GM23338 (cell line): ENCODE measurements at regions not wholly inside any gene's neighbourhood (a gene's known extent, or its start where the extent isn't known, plus 50 kb on each side); places are given as distances from the start of the nearest gene placed in this dataset.

ENCODE experiments used
- ATAC-seq: fragments of 200-7000 bp; cut with Tn5 transposase; 3 replicates; pipeline ENCODE4 v1.9.1; 2020
- DNase-seq: peaks from one replicate; pipeline ENCODE4 v3.0.0-alpha.2; 2015; ENCODE audit warnings: low spot score
- H2AFZ ChIP-seq: fragments of 200-600 bp; sonication (generic); 2 replicates; pipeline ENCODE4 v1.8.0; 2016; ENCODE audit warnings: antibody characterized with exemption, mild to moderate bottlenecking, moderate library complexity
- H3F3A ChIP-seq: fragments of 200-600 bp; sonication (generic); replicated peaks from 2 replicates; pipeline ENCODE4 v1.8.0; 2017; ENCODE audit warnings: antibody characterized with exemption, mixed run types, low read depth
- H3K27ac ChIP-seq: fragments of 200-600 bp; sonication (generic); 2 replicates; pipeline ENCODE4 v1.6.1; 2016; ENCODE audit warnings: low read depth
- H3K27me3 ChIP-seq: fragments of 200-600 bp; sonication (generic); 2 replicates; pipeline ENCODE4 v1.8.0; 2016; ENCODE audit warnings: mild to moderate bottlenecking, mixed run types, moderate library complexity; ENCODE audit not compliant: insufficient read depth
- H3K36me3 ChIP-seq: fragments of 200-600 bp; sonication (generic); 2 replicates; pipeline ENCODE4 v1.8.0; 2016; ENCODE audit warnings: mild to moderate bottlenecking; ENCODE audit not compliant: insufficient read depth
- H3K4me1 ChIP-seq: fragments of 200-600 bp; sonication (generic); 2 replicates; pipeline ENCODE4 v1.8.0; 2016; ENCODE audit warnings: mild to moderate bottlenecking, moderate library complexity; ENCODE audit not compliant: insufficient read depth
- H3K4me2 ChIP-seq: fragments of 200-600 bp; sonication (generic); 2 replicates; pipeline ENCODE4 v1.7.1; 2017; ENCODE audit warnings: mixed run types
- H3K4me3 ChIP-seq: fragments of 200-600 bp; sonication (generic); 2 replicates; pipeline ENCODE4 v1.6.1; 2016; ENCODE audit warnings: mixed run types
- H3K79me2 ChIP-seq: fragments of 200-600 bp; sonication (generic); replicated peaks from 2 replicates; pipeline ENCODE4 v1.8.0; 2017; ENCODE audit warnings: mild to moderate bottlenecking; ENCODE audit not compliant: insufficient read depth
- H3K9me2 ChIP-seq: fragments of 200-600 bp; sonication (generic); 2 replicates; pipeline ENCODE4 v1.8.0; 2017; ENCODE audit not compliant: insufficient read depth
- H4K20me1 ChIP-seq: fragments of 200-600 bp; sonication (generic); replicated peaks from 2 replicates; pipeline ENCODE4 v1.8.0; 2017; ENCODE audit warnings: mild to moderate bottlenecking; ENCODE audit not compliant: insufficient read depth
- H3K27ac Mint-ChIP-seq: 2 replicates; pipeline ENCODE4 v1.8.0; 2020; ENCODE audit warnings: inconsistent platforms, mild to moderate bottlenecking, moderate library complexity, mixed read lengths
- H3K27me3 Mint-ChIP-seq: 3 replicates; pipeline ENCODE4 v1.8.0; 2022; ENCODE audit warnings: low read depth, mild to moderate bottlenecking, moderate library complexity, mixed read lengths, inconsistent platforms; ENCODE audit not compliant: insufficient read depth, poor library complexity
- H3K36me3 Mint-ChIP-seq: 3 replicates; pipeline ENCODE4 v1.8.0; 2021; ENCODE audit warnings: low read depth, mild to moderate bottlenecking, inconsistent platforms, moderate library complexity, mixed read lengths
- H3K4me1 Mint-ChIP-seq: 3 replicates; pipeline ENCODE4 v1.8.0; 2020; ENCODE audit warnings: mild to moderate bottlenecking, inconsistent platforms, mixed read lengths
- H3K4me3 Mint-ChIP-seq: 3 replicates; pipeline ENCODE4 v1.8.0; 2021; ENCODE audit warnings: moderate library complexity, mild to moderate bottlenecking, inconsistent platforms, mixed read lengths
- H3K9me3 Mint-ChIP-seq: 3 replicates; pipeline ENCODE4 v1.8.0; 2020; ENCODE audit warnings: moderate library complexity, mild to moderate bottlenecking, inconsistent platforms, mixed read lengths
- CREB1 ChIP-seq: fragments of 250-450 bp; sonication (Bioruptor Pico); IDR thresholded peaks from 2 replicates; pipeline ENCODE4 v1.5.0; 2020; ENCODE audit warnings: low read depth, mild to moderate bottlenecking, moderate library complexity
- EZH2 ChIP-seq: fragments of 200-600 bp; sonication (generic); IDR thresholded peaks from one replicate; pipeline ENCODE4 v1.8.0; 2017; ENCODE audit warnings: antibody characterized with exemption, mild to moderate bottlenecking, low read depth; ENCODE audit not compliant: unreplicated experiment
- EZH2phosphoT487 ChIP-seq: fragments of 200-600 bp; sonication (generic); IDR thresholded peaks from one replicate; pipeline ENCODE4 v1.8.1; 2018; ENCODE audit warnings: antibody characterized with exemption; ENCODE audit not compliant: unreplicated experiment
- JUNB ChIP-seq: IDR thresholded peaks from one replicate; pipeline ENCODE4 v1.6.1; 2016; ENCODE audit warnings: antibody characterized with exemption; ENCODE audit not compliant: unreplicated experiment
- NANOG ChIP-seq: IDR thresholded peaks from 2 replicates; pipeline ENCODE4 v1.6.1; 2016; ENCODE audit warnings: antibody characterized with exemption, borderline replicate concordance
- POLR2AphosphoS5 ChIP-seq: IDR thresholded peaks from 2 replicates; pipeline ENCODE4 v1.6.1; 2016; ENCODE audit warnings: antibody characterized with exemption, low read depth
- STAT1 ChIP-seq: IDR thresholded peaks from one replicate; pipeline ENCODE4 v1.6.1; 2016; ENCODE audit warnings: antibody characterized with exemption; ENCODE audit not compliant: unreplicated experiment
- ZNF114 ChIP-seq: fragments of 250-450 bp; sonication (Bioruptor Pico); IDR thresholded peaks from 2 replicates; pipeline ENCODE4 v1.5.0; 2020; ENCODE audit warnings: mild to moderate bottlenecking, moderate library complexity
- ZNF331 ChIP-seq: fragments of 250-450 bp; sonication (Bioruptor Pico); IDR thresholded peaks from 2 replicates; pipeline ENCODE4 v1.5.0; 2020; ENCODE audit warnings: low read depth, mild to moderate bottlenecking, moderate library complexity
- TF ChIP-seq, protein P1 (sequence below): IDR thresholded peaks from one replicate; pipeline ENCODE4 v1.6.1; 2018; ENCODE audit warnings: antibody characterized with exemption; ENCODE audit not compliant: unreplicated experiment
- TF ChIP-seq, protein P2 (sequence below), 2 experiments: fragments of 200-600 bp in 1 of 2; sonication (generic) in 1 of 2; conservative IDR thresholded peaks; 2 replicates each; pipeline versions ENCODE4 v1.5.1 to v1.6.1; 2016 to 2017; ENCODE audit warnings: antibody characterized with exemption in 2 of 2, low read depth in 2 of 2, mild to moderate bottlenecking in 2 of 2, moderate library complexity in 1 of 2
- TF ChIP-seq, protein P3 (sequence below): fragments of 250-450 bp; sonication (Bioruptor Pico); IDR thresholded peaks from 2 replicates; pipeline ENCODE4 v1.5.0; 2020; ENCODE audit warnings: mild to moderate bottlenecking, moderate library complexity
- TF ChIP-seq, protein P4 (sequence below): IDR thresholded peaks from 2 replicates; pipeline ENCODE4 v1.6.1; 2016; ENCODE audit warnings: antibody characterized with exemption

DNA sequence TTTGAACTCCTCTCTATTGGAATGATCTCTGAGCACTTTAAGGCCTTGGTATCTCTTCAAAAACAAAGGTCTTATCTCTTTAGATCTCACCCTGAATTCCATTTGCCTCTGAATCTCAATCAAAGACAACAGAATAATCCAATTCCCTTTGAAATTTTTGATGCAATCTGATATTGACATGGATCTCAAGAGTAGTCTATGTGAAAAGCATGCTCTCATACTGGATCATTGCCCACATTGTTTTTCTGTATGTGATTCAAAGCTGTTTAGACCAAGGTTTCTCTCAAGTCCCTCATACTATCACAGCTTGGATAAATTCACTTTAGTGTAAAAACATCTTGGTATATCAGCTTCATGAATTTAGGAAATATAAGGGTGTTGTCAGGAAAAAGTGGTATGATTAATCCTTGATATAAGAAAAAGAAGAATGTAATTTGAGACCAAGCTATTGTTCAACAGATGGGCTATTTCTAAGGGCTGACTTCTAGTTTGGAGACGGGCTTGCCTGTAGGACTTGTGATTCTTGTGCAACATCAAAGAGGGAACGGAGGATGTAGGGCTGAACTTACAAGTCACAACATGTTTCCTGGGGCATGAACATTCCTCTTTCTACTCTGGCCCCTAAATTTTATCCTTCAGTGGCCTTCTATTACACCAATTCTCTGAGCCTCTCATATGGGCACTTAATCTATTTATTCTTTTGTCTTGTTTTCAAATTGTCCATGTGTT, 77.9 kb upstream of the CITED2 start:
- no peaks in the 10 kb centered on the region for H3K9me3 Mint-ChIP-seq
- Histone ChIP-seq H3K79me2 (no peaks in the 10 kb centered on the region), H3K27me3 (no peaks in the 10 kb centered on the region), H3K36me3 (no peaks in the 10 kb centered on the region), H3F3A (no peaks in the 10 kb centered on the region), H3K9me2 (no peaks in the 10 kb centered on the region), H3K4me1 (peaks cover 13% of the 10 kb centered on the region), H3K4me3 (no peak overlapping the region), H3K27ac (no peak overlapping the region), H4K20me1 (no peaks in the 10 kb centered on the region), H3K4me2 (no peak overlapping the region), H2AFZ (no peak overlapping the region)
- no peak overlapping the region for H3K4me3 Mint-ChIP-seq
- no peak for DNase-seq
- TF ChIP-seq, protein P1, sequence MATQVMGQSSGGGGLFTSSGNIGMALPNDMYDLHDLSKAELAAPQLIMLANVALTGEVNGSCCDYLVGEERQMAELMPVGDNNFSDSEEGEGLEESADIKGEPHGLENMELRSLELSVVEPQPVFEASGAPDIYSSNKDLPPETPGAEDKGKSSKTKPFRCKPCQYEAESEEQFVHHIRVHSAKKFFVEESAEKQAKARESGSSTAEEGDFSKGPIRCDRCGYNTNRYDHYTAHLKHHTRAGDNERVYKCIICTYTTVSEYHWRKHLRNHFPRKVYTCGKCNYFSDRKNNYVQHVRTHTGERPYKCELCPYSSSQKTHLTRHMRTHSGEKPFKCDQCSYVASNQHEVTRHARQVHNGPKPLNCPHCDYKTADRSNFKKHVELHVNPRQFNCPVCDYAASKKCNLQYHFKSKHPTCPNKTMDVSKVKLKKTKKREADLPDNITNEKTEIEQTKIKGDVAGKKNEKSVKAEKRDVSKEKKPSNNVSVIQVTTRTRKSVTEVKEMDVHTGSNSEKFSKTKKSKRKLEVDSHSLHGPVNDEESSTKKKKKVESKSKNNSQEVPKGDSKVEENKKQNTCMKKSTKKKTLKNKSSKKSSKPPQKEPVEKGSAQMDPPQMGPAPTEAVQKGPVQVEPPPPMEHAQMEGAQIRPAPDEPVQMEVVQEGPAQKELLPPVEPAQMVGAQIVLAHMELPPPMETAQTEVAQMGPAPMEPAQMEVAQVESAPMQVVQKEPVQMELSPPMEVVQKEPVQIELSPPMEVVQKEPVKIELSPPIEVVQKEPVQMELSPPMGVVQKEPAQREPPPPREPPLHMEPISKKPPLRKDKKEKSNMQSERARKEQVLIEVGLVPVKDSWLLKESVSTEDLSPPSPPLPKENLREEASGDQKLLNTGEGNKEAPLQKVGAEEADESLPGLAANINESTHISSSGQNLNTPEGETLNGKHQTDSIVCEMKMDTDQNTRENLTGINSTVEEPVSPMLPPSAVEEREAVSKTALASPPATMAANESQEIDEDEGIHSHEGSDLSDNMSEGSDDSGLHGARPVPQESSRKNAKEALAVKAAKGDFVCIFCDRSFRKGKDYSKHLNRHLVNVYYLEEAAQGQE: no peak
- TF ChIP-seq POLR2AphosphoS5 (no peak), ZNF331 (CRISPR knock-in tag) (no peak), JUNB (no peak), ZNF114 (CRISPR knock-in tag) (no peak), EZH2phosphoT487 (no peak), CREB1 (CRISPR knock-in tag) (no peak), NANOG (no peak), EZH2 (no peak), STAT1 (no peak)
- TF ChIP-seq, protein P2, sequence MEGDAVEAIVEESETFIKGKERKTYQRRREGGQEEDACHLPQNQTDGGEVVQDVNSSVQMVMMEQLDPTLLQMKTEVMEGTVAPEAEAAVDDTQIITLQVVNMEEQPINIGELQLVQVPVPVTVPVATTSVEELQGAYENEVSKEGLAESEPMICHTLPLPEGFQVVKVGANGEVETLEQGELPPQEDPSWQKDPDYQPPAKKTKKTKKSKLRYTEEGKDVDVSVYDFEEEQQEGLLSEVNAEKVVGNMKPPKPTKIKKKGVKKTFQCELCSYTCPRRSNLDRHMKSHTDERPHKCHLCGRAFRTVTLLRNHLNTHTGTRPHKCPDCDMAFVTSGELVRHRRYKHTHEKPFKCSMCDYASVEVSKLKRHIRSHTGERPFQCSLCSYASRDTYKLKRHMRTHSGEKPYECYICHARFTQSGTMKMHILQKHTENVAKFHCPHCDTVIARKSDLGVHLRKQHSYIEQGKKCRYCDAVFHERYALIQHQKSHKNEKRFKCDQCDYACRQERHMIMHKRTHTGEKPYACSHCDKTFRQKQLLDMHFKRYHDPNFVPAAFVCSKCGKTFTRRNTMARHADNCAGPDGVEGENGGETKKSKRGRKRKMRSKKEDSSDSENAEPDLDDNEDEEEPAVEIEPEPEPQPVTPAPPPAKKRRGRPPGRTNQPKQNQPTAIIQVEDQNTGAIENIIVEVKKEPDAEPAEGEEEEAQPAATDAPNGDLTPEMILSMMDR (conservative IDR thresholded peaks at IDR 0.05; ENCODE audit: low read depth in 2 of 2): no peak
- TF ChIP-seq, protein P3, sequence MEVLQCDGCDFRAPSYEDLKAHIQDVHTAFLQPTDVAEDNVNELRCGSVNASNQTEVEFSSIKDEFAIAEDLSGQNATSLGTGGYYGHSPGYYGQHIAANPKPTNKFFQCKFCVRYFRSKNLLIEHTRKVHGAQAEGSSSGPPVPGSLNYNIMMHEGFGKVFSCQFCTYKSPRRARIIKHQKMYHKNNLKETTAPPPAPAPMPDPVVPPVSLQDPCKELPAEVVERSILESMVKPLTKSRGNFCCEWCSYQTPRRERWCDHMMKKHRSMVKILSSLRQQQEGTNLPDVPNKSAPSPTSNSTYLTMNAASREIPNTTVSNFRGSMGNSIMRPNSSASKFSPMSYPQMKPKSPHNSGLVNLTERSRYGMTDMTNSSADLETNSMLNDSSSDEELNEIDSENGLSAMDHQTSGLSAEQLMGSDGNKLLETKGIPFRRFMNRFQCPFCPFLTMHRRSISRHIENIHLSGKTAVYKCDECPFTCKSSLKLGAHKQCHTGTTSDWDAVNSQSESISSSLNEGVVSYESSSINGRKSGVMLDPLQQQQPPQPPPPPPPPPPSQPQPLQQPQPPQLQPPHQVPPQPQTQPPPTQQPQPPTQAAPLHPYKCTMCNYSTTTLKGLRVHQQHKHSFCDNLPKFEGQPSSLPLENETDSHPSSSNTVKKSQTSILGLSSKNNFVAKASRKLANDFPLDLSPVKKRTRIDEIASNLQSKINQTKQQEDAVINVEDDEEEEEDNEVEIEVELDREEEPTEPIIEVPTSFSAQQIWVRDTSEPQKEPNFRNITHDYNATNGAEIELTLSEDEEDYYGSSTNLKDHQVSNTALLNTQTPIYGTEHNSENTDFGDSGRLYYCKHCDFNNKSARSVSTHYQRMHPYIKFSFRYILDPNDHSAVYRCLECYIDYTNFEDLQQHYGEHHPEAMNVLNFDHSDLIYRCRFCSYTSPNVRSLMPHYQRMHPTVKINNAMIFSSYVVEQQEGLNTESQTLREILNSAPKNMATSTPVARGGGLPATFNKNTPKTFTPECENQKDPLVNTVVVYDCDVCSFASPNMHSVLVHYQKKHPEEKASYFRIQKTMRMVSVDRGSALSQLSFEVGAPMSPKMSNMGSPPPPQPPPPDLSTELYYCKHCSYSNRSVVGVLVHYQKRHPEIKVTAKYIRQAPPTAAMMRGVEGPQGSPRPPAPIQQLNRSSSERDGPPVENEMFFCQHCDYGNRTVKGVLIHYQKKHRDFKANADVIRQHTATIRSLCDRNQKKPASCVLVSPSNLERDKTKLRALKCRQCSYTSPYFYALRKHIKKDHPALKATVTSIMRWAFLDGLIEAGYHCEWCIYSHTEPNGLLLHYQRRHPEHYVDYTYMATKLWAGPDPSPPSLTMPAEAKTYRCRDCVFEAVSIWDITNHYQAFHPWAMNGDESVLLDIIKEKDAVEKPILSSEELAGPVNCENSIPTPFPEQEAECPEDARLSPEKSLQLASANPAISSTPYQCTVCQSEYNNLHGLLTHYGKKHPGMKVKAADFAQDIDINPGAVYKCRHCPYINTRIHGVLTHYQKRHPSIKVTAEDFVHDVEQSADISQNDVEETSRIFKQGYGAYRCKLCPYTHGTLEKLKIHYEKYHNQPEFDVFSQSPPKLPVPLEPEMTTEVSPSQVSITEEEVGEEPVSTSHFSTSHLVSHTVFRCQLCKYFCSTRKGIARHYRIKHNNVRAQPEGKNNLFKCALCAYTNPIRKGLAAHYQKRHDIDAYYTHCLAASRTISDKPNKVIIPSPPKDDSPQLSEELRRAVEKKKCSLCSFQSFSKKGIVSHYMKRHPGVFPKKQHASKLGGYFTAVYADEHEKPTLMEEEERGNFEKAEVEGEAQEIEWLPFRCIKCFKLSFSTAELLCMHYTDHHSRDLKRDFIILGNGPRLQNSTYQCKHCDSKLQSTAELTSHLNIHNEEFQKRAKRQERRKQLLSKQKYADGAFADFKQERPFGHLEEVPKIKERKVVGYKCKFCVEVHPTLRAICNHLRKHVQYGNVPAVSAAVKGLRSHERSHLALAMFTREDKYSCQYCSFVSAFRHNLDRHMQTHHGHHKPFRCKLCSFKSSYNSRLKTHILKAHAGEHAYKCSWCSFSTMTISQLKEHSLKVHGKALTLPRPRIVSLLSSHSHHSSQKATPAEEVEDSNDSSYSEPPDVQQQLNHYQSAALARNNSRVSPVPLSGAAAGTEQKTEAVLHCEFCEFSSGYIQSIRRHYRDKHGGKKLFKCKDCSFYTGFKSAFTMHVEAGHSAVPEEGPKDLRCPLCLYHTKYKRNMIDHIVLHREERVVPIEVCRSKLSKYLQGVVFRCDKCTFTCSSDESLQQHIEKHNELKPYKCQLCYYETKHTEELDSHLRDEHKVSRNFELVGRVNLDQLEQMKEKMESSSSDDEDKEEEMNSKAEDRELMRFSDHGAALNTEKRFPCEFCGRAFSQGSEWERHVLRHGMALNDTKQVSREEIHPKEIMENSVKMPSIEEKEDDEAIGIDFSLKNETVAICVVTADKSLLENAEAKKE (CRISPR knock-in tag): no peak
- TF ChIP-seq, protein P4, sequence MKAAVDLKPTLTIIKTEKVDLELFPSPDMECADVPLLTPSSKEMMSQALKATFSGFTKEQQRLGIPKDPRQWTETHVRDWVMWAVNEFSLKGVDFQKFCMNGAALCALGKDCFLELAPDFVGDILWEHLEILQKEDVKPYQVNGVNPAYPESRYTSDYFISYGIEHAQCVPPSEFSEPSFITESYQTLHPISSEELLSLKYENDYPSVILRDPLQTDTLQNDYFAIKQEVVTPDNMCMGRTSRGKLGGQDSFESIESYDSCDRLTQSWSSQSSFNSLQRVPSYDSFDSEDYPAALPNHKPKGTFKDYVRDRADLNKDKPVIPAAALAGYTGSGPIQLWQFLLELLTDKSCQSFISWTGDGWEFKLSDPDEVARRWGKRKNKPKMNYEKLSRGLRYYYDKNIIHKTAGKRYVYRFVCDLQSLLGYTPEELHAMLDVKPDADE: no peak
- no peak overlapping the region for H3K27ac Mint-ChIP-seq
- ATAC-seq: no peak
- H3K4me1 Mint-ChIP-seq: peaks cover 26% of the 10 kb centered on the region
- H3K36me3 Mint-ChIP-seq: no peaks in the 10 kb centered on the region
- H3K27me3 Mint-ChIP-seq: peaks cover 1% of the 10 kb centered on the region
